ENCODE measurements at regions not wholly inside any gene's neighbourhood (a gene's known extent, or its start where the extent isn't known, plus 50 kb on each side); places are given as distances from the start of the nearest gene placed in this dataset.

DNA sequence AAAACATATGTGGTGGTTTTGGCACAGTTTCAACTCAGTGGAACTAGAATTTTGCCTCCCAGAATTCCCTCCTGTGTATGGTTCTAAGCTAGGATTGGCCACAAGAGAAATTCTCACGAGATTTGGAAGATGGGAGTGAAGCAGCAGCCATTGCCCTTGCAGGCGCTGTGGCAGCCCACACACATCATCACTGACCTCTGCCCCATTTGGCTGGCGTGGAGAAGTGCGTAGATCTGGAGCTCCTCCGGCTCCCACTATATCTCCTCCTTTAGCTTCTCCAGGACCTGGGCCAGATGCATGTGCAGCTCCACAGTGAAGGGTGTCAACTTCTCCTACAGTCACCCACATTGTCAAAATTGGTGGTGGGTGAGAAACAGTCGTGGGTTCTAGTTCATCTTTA is 199.6 kb downstream of the EFHB start:
- Histone ChIP-seq H3K27me3 (ENCODE audit: insufficient read depth, low read depth, low read length) (no peaks in the 10 kb centered on the region), H3K27ac (ENCODE audit: low read length) (no peak overlapping the region)
- TF ChIP-seq EP300 (conservative IDR thresholded peaks at IDR 0.05; ENCODE audit: poor library complexity, severe bottlenecking) (no peak), EZH2 (IDR thresholded peaks at IDR 0.05; ENCODE audit: borderline replicate concordance, insufficient read depth, low read length, poor library complexity, severe bottlenecking) (no peak), SMC3 (conservative IDR thresholded peaks at IDR 0.05; ENCODE audit: poor library complexity) (no peak), TAF1 (IDR thresholded peaks at IDR 0.05; ENCODE audit: low read depth) (no peak), REST (IDR thresholded peaks at IDR 0.05; ENCODE audit: borderline replicate concordance) (no peak), RAD21 (conservative IDR thresholded peaks at IDR 0.05) (no peak), POLR2AphosphoS5 (IDR thresholded peaks at IDR 0.05) (no peak), MXI1 (conservative IDR thresholded peaks at IDR 0.05; ENCODE audit: poor library complexity, severe bottlenecking) (no peak)
- TF ChIP-seq, protein P1, sequence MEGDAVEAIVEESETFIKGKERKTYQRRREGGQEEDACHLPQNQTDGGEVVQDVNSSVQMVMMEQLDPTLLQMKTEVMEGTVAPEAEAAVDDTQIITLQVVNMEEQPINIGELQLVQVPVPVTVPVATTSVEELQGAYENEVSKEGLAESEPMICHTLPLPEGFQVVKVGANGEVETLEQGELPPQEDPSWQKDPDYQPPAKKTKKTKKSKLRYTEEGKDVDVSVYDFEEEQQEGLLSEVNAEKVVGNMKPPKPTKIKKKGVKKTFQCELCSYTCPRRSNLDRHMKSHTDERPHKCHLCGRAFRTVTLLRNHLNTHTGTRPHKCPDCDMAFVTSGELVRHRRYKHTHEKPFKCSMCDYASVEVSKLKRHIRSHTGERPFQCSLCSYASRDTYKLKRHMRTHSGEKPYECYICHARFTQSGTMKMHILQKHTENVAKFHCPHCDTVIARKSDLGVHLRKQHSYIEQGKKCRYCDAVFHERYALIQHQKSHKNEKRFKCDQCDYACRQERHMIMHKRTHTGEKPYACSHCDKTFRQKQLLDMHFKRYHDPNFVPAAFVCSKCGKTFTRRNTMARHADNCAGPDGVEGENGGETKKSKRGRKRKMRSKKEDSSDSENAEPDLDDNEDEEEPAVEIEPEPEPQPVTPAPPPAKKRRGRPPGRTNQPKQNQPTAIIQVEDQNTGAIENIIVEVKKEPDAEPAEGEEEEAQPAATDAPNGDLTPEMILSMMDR (IDR thresholded peaks at IDR 0.05; ENCODE audit: poor library complexity, severe bottlenecking), result no peak

DNA sequence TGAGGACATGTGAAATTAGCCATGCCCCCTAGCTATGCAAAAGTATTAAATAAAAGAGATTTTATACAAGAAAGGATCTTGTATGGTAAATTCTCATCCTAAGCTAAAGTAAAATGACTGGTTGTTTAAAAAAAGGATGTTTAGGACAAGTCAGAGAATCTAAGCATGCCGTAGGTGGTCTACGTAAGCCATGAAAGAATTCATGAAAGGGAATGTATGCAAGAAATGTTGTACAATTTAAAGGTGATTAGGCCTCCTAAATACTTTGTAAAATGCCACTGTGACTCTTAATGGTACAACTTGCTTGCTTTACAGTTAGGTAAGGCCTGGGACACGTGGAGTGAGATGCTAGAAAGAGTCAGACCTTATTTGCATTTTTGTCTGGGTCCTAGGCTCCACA is 209.0 kb downstream of the EFHB start:
- no peaks in the 10 kb centered on the region for H3K36me3 ChIP-seq (ENCODE audit: insufficient read depth, low read length)
- no peak overlapping the region for H3K27ac ChIP-seq (ENCODE audit: low read length)
- no peaks in the 10 kb centered on the region for H3F3A ChIP-seq (ENCODE audit: insufficient read depth, low read length, poor library complexity, severe bottlenecking)
- no peaks in the 10 kb centered on the region for H3K79me2 ChIP-seq (replicated peaks; ENCODE audit: insufficient read depth, low read length)
- H3K27me3 ChIP-seq (ENCODE audit: insufficient read depth, low read depth, low read length), result no peaks in the 10 kb centered on the region
- no peak overlapping the region for H3K9ac ChIP-seq (ENCODE audit: low read length)
- H3K9me3 ChIP-seq (ENCODE audit: low read length), result no peaks in the 10 kb centered on the region
- no peak overlapping the region for H3K4me2 ChIP-seq (ENCODE audit: low read length)
- no peaks in the 10 kb centered on the region for H3K9me2 ChIP-seq (ENCODE audit: insufficient read depth, low read length)
- no peak overlapping the region for H3K4me3 ChIP-seq (ENCODE audit: low read length)
- H4K20me1 ChIP-seq (ENCODE audit: insufficient read depth), result no peaks in the 10 kb centered on the region
- no peak overlapping the region for H2AFZ ChIP-seq (ENCODE audit: low read depth, low read length)
- TF ChIP-seq REST (IDR thresholded peaks at IDR 0.05; ENCODE audit: borderline replicate concordance) (no peak), EP300 (conservative IDR thresholded peaks at IDR 0.05; ENCODE audit: poor library complexity, severe bottlenecking) (no peak), SMC3 (conservative IDR thresholded peaks at IDR 0.05; ENCODE audit: poor library complexity) (no peak), MXI1 (conservative IDR thresholded peaks at IDR 0.05; ENCODE audit: poor library complexity, severe bottlenecking) (no peak), POLR2AphosphoS5 (IDR thresholded peaks at IDR 0.05) (no peak)
- TF ChIP-seq, protein P1 (IDR thresholded peaks at IDR 0.05; ENCODE audit: poor library complexity, severe bottlenecking), result no peak

More for the DNA sequence above, 199.6 kb downstream of the EFHB start:
- H3K4me2 ChIP-seq (ENCODE audit: low read length), result no peak overlapping the region
- no peaks in the 10 kb centered on the region for H4K20me1 ChIP-seq (ENCODE audit: insufficient read depth)
- H3K79me2 ChIP-seq (replicated peaks; ENCODE audit: insufficient read depth, low read length), result no peaks in the 10 kb centered on the region
- no peaks in the 10 kb centered on the region for H3K9me3 ChIP-seq (ENCODE audit: low read length)
- no peak overlapping the region for H2AFZ ChIP-seq (ENCODE audit: low read depth, low read length)
- no peaks in the 10 kb centered on the region for H3K9me2 ChIP-seq (ENCODE audit: insufficient read depth, low read length)
- H3K9ac ChIP-seq (ENCODE audit: low read length), result no peak overlapping the region
- H3K36me3 ChIP-seq (ENCODE audit: insufficient read depth, low read length), result no peaks in the 10 kb centered on the region
- H3K4me3 ChIP-seq (ENCODE audit: low read length), result no peak overlapping the region
- no peaks in the 10 kb centered on the region for H3F3A ChIP-seq (ENCODE audit: insufficient read depth, low read length, poor library complexity, severe bottlenecking)
